Keratinocyte (primary cell): ENCODE measurements at regions not wholly inside any gene's neighbourhood (a gene's known extent, or its start where the extent isn't known, plus 50 kb on each side); places are given as distances from the start of the nearest gene placed in this dataset.

ENCODE experiments used
- DNase-seq: peaks from one replicate; pipeline ENCODE4 v3.0.0-alpha.2; 2011; ENCODE audit warnings: low read depth, missing footprints, low spot score
- FAIRE-seq: peaks from 2 replicates; lab custom pipeline; 2011; peaks lifted over from hg19 to GRCh38; lab: Jason Lieb, UNC
- H2AFZ ChIP-seq: 2 replicates; pipeline ENCODE4 v1.6.0; 2012; ENCODE audit warnings: low read length, control low read depth, inconsistent platforms; ENCODE audit not compliant: control insufficient read depth
- H3K27ac ChIP-seq: 2 replicates; pipeline ENCODE4 v1.5.1; 2011; ENCODE audit warnings: low read length; ENCODE audit not compliant: control insufficient read depth, insufficient read depth
- H3K27me3 ChIP-seq: 3 replicates; pipeline ENCODE4 v1.6.0; 2011; ENCODE audit warnings: low read length; ENCODE audit not compliant: control insufficient read depth, insufficient read depth; ENCODE audit errors: extremely low read depth
- H3K36me3 ChIP-seq, 2 experiments: 2 replicates in 1 of 2; 3 replicates in 1 of 2; pipeline ENCODE4 v1.5.1; 2011; ENCODE audit warnings: low read length in 2 of 2, mild to moderate bottlenecking in 1 of 2; ENCODE audit not compliant: control insufficient read depth in 2 of 2, insufficient read depth in 2 of 2; ENCODE audit errors: extremely low read depth in 1 of 2
- H3K4me1 ChIP-seq: 3 replicates; pipeline ENCODE4 v1.5.1; 2011; ENCODE audit warnings: low read length; ENCODE audit not compliant: control insufficient read depth, insufficient read depth; ENCODE audit errors: extremely low read depth
- H3K4me2 ChIP-seq: 3 replicates; pipeline ENCODE4 v1.6.0; 2011; ENCODE audit warnings: low read depth, low read length; ENCODE audit not compliant: control insufficient read depth, insufficient read depth; ENCODE audit errors: extremely low read depth
- H3K4me3 ChIP-seq, 3 experiments: fragments of 200-600 bp in 1 of 3; sonication (generic) in 1 of 3; 2 replicates in 2 of 3; 3 replicates in 1 of 3; pipeline ENCODE4 v1.5.1; 2011 to 2016; ENCODE audit warnings: low read length in 3 of 3, mild to moderate bottlenecking in 3 of 3, control low read depth in 2 of 3, inconsistent platforms in 1 of 3, low read depth in 1 of 3, mixed read lengths in 1 of 3, mixed run types in 1 of 3, moderate library complexity in 1 of 3; ENCODE audit not compliant: control insufficient read depth in 2 of 3, insufficient read depth in 2 of 3; ENCODE audit errors: extremely low read depth in 1 of 3
- H3K79me2 ChIP-seq: 2 replicates; pipeline ENCODE4 v1.6.0; 2012; ENCODE audit warnings: low read length; ENCODE audit not compliant: control insufficient read depth, insufficient read depth
- H3K9ac ChIP-seq: 3 replicates; pipeline ENCODE4 v1.6.0; 2011; ENCODE audit warnings: low read length; ENCODE audit not compliant: control insufficient read depth, insufficient read depth; ENCODE audit errors: extremely low read depth
- H3K9me1 ChIP-seq: 3 replicates; pipeline ENCODE4 v1.6.0; 2011; ENCODE audit warnings: low read length; ENCODE audit not compliant: control insufficient read depth, insufficient read depth; ENCODE audit errors: extremely low read depth
- H3K9me3 ChIP-seq: 2 replicates; pipeline ENCODE4 v1.5.1; 2012; ENCODE audit warnings: low read depth, low read length; ENCODE audit not compliant: control insufficient read depth
- H4K20me1 ChIP-seq: 3 replicates; pipeline ENCODE4 v1.6.0; 2011; ENCODE audit warnings: low read length; ENCODE audit not compliant: control insufficient read depth, insufficient read depth; ENCODE audit errors: extremely low read depth
- EZH2 ChIP-seq: IDR thresholded peaks from one replicate; pipeline ENCODE4 v1.6.1; 2012; ENCODE audit warnings: inconsistent platforms, mild to moderate bottlenecking, low read length, moderate library complexity
- dilution Hi-C: fragments of 300-500 bp; cut with MboI; formaldehyde crosslinking; loops from one replicate; pipeline ENCODE4 v1.7.0; 2020; ENCODE audit warnings: low sequenced_read_pairs; ENCODE audit not compliant: extremely low pct_ligation_motif_present
- TF ChIP-seq, protein P1 (sequence below), 3 experiments: IDR thresholded peaks in 1 of 3; conservative IDR thresholded peaks in 1 of 3; optimal IDR thresholded peaks in 1 of 3; 2 replicates in 2 of 3; 3 replicates in 1 of 3; pipeline versions ENCODE3 to v1.5.1; 2011; ENCODE audit warnings: low read length in 3 of 3, mild to moderate bottlenecking in 3 of 3, moderate library complexity in 2 of 3, control low read depth in 1 of 3, inconsistent platforms in 1 of 3; ENCODE audit not compliant: insufficient read depth in 2 of 3; ENCODE audit errors: extremely low read depth in 1 of 3

DNA sequence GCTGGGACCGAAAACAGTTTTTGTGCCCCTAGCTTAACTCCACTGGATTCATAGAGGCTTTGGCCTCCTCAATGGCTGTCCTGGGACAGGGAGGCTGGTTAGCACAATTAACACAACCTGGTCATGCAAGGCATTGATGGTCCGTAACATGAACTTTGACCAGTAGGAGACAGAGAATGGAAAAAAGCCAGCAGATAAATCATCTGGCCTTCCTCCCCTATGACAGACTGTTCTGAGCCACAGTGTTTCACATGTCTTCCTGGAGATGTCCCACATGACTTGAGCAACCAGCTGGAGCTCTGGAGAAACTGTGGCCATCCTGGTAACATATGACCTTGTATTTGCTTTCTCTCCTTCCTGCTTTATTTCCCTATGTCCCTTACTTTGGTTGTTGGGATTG is 244.2 kb downstream of the UQCRFS1 start:
- Histone ChIP-seq H3K79me2 (no peaks in the 10 kb centered on the region), H3K4me2 (no peak overlapping the region), H3K36me3 (no peaks in the 10 kb centered on the region), H3K27ac (no peak overlapping the region), H4K20me1 (no peaks in the 10 kb centered on the region), H3K4me3 (no peak overlapping the region), H3K4me1 (no peaks in the 10 kb centered on the region), H2AFZ (no peak overlapping the region), H3K9ac (no peak overlapping the region), H3K9me3 (peaks cover 2% of the 10 kb centered on the region), H3K9me1 (no peaks in the 10 kb centered on the region), H3K27me3 (no peaks in the 10 kb centered on the region)
- FAIRE-seq = no peak
- dilution Hi-C loops = no loop called here
- no peak for DNase-seq
- TF ChIP-seq EZH2 = no peak
- TF ChIP-seq, protein P1, sequence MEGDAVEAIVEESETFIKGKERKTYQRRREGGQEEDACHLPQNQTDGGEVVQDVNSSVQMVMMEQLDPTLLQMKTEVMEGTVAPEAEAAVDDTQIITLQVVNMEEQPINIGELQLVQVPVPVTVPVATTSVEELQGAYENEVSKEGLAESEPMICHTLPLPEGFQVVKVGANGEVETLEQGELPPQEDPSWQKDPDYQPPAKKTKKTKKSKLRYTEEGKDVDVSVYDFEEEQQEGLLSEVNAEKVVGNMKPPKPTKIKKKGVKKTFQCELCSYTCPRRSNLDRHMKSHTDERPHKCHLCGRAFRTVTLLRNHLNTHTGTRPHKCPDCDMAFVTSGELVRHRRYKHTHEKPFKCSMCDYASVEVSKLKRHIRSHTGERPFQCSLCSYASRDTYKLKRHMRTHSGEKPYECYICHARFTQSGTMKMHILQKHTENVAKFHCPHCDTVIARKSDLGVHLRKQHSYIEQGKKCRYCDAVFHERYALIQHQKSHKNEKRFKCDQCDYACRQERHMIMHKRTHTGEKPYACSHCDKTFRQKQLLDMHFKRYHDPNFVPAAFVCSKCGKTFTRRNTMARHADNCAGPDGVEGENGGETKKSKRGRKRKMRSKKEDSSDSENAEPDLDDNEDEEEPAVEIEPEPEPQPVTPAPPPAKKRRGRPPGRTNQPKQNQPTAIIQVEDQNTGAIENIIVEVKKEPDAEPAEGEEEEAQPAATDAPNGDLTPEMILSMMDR (optimal IDR thresholded peaks at IDR 0.05 in 1 of 3, IDR thresholded peaks at IDR 0.05 in 1 of 3, conservative IDR thresholded peaks at IDR 0.05 in 1 of 3; ENCODE audit: extremely low read depth in 1 of 3, insufficient read depth in 2 of 3, low read length in 3 of 3) = no peak

DNA sequence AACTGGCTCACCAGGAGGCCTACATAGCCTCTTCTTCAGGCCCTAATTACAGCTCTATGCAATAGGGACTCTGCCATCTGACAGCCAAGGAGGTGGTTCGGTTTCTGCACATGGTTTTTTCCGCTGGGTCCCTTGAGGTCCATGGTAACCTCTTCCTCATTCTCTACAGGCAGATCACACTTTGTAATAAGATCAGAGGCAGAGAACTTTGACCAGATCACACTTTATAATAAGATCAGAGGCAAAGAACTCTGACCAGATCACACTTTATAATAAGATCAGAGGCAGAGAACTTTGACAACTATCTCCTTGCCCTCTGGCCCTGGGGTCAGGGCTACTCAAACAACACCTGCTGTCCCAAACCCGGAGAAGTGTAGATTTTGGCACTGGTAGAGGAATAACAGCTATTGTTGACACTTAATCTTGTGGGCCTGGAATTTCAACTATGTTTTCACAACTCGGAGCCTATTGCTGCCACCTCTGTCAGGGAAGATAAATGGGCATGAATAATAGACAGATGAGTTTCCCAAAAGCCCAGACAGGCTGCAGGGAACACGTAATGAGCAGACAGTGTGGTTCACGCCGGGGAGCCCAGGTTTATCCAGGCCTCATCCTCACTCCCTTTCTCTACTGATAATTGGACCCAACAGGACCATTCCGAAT is 246.1 kb downstream of the UQCRFS1 start:
- Histone ChIP-seq H3K9me3 (no peaks in the 10 kb centered on the region), H3K9me1 (no peaks in the 10 kb centered on the region), H3K36me3 (no peaks in the 10 kb centered on the region), H3K27me3 (no peaks in the 10 kb centered on the region), H3K79me2 (no peaks in the 10 kb centered on the region), H4K20me1 (no peaks in the 10 kb centered on the region), H3K27ac (no peak overlapping the region), H3K9ac (no peak overlapping the region), H3K4me1 (no peaks in the 10 kb centered on the region), H2AFZ (no peak overlapping the region), H3K4me2 (no peak overlapping the region), H3K4me3 (no peak overlapping the region)
- no peak for DNase-seq
- no peak for FAIRE-seq
- dilution Hi-C loops = no loop called here
- no peak for TF ChIP-seq EZH2
- TF ChIP-seq, protein P1 (optimal IDR thresholded peaks at IDR 0.05 in 1 of 3, IDR thresholded peaks at IDR 0.05 in 1 of 3, conservative IDR thresholded peaks at IDR 0.05 in 1 of 3; ENCODE audit: extremely low read depth in 1 of 3, insufficient read depth in 2 of 3, low read length in 3 of 3) = no peak
